ENCODE measurements at regions not wholly inside any gene's neighbourhood (a gene's known extent, or its start where the extent isn't known, plus 50 kb on each side); places are given as distances from the start of the nearest gene placed in this dataset.

GRCh38 chr16:11464241-11464640 lies 119.0 kb downstream of the RMI2 start:
- no peaks in the 10 kb centered on the region for H3K9me3 Mint-ChIP-seq (ENCODE audit: unreplicated experiment)
- TF ChIP-seq, protein P1, sequence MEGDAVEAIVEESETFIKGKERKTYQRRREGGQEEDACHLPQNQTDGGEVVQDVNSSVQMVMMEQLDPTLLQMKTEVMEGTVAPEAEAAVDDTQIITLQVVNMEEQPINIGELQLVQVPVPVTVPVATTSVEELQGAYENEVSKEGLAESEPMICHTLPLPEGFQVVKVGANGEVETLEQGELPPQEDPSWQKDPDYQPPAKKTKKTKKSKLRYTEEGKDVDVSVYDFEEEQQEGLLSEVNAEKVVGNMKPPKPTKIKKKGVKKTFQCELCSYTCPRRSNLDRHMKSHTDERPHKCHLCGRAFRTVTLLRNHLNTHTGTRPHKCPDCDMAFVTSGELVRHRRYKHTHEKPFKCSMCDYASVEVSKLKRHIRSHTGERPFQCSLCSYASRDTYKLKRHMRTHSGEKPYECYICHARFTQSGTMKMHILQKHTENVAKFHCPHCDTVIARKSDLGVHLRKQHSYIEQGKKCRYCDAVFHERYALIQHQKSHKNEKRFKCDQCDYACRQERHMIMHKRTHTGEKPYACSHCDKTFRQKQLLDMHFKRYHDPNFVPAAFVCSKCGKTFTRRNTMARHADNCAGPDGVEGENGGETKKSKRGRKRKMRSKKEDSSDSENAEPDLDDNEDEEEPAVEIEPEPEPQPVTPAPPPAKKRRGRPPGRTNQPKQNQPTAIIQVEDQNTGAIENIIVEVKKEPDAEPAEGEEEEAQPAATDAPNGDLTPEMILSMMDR (IDR thresholded peaks at IDR 0.05; ENCODE audit: unreplicated experiment), result no peak
- no peak overlapping the region for H3K4me3 Mint-ChIP-seq (ENCODE audit: unreplicated experiment)
- H3K27ac Mint-ChIP-seq (ENCODE audit: unreplicated experiment), result no peak overlapping the region
- H3K27me3 Mint-ChIP-seq (ENCODE audit: unreplicated experiment), result peaks cover 2% of the 10 kb centered on the region
- no peak for DNase-seq (ENCODE audit: low spot score)
- H3K36me3 Mint-ChIP-seq (ENCODE audit: low read depth, unreplicated experiment), result no peaks in the 10 kb centered on the region
- H3K4me1 Mint-ChIP-seq (ENCODE audit: unreplicated experiment), result no peaks in the 10 kb centered on the region

DNA sequence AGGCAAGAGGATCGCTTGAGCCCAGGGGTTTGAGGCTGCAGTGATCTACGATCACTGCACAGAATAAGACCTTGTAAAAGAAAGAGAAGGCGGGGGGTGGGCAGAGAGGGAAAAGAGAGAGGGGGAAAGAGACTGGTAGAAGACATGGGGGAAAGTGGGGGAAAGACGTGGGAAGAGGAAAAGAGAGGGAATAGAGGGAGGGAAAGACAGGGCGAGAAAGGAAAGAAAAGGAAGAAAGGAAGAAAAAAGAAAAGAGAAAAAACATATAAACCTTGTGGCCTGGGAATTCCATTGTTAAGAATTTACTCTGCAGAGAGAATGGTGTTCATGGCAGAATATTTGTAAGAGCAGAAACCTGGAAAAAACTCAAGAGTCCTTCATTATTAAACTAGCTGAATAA lies 120.4 kb downstream of the RMI2 start:
- DNase-seq (ENCODE audit: low spot score), result no peak
- Mint-ChIP-seq H3K4me3 (ENCODE audit: unreplicated experiment) (no peak overlapping the region), H3K36me3 (ENCODE audit: low read depth, unreplicated experiment) (no peaks in the 10 kb centered on the region), H3K27me3 (ENCODE audit: unreplicated experiment) (peaks cover 2% of the 10 kb centered on the region), H3K27ac (ENCODE audit: unreplicated experiment) (no peak overlapping the region), H3K9me3 (ENCODE audit: unreplicated experiment) (no peaks in the 10 kb centered on the region), H3K4me1 (ENCODE audit: unreplicated experiment) (no peaks in the 10 kb centered on the region)
- TF ChIP-seq, protein P1 (IDR thresholded peaks at IDR 0.05; ENCODE audit: unreplicated experiment), result no peak

GRCh38 chr16:11470676-11471415 lies 115.9 kb downstream of the LITAF start:
- Mint-ChIP-seq H3K4me1 (ENCODE audit: unreplicated experiment) (no peaks in the 10 kb centered on the region), H3K36me3 (ENCODE audit: low read depth, unreplicated experiment) (no peaks in the 10 kb centered on the region), H3K27ac (ENCODE audit: unreplicated experiment) (no peak overlapping the region), H3K9me3 (ENCODE audit: unreplicated experiment) (no peaks in the 10 kb centered on the region), H3K4me3 (ENCODE audit: unreplicated experiment) (no peak overlapping the region), H3K27me3 (ENCODE audit: unreplicated experiment) (peaks cover 3% of the 10 kb centered on the region)
- TF ChIP-seq, protein P1 (IDR thresholded peaks at IDR 0.05; ENCODE audit: unreplicated experiment), result no peak
- no peak for DNase-seq (ENCODE audit: low spot score)

- H3K9me3 Mint-ChIP-seq (ENCODE audit: unreplicated experiment), result no peaks in the 10 kb centered on the region
- no peaks in the 10 kb centered on the region for H3K36me3 Mint-ChIP-seq (ENCODE audit: low read depth, unreplicated experiment)
- H3K27ac Mint-ChIP-seq (ENCODE audit: unreplicated experiment), result no peak overlapping the region
- H3K27me3 Mint-ChIP-seq (ENCODE audit: unreplicated experiment), result peaks cover 3% of the 10 kb centered on the region
- TF ChIP-seq, protein P1 (IDR thresholded peaks at IDR 0.05; ENCODE audit: unreplicated experiment), result no peak
- no peak overlapping the region for H3K4me3 Mint-ChIP-seq (ENCODE audit: unreplicated experiment)
- DNase-seq (ENCODE audit: low spot score), result no peak
- H3K4me1 Mint-ChIP-seq (ENCODE audit: unreplicated experiment), result no peaks in the 10 kb centered on the region
These were observed 115.2 kb downstream of the LITAF start for GRCh38 chr16:11471548-11471947.

DNA sequence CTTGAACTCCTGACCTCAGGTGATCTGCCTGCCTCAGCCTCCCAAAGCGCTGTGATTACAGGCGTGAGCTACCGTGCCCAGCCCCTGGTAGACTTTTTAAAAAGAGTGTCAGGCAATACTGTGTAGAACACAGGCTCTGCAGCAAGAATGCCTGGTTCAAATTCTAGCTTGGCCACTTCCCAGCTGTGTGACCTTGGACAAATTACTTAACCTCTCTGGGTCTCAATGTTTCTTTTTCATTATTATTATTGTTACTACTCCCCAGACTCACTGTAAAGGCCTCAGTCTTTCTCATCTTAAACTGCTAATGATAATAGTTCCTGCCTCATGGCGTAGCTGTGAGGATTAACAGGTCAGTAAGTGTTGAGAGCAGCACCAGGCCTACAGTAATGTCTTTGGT lies 114.3 kb downstream of the LITAF start:
- Mint-ChIP-seq H3K4me1 (ENCODE audit: unreplicated experiment) (no peaks in the 10 kb centered on the region), H3K9me3 (ENCODE audit: unreplicated experiment) (no peaks in the 10 kb centered on the region), H3K27me3 (ENCODE audit: unreplicated experiment) (peaks cover 3% of the 10 kb centered on the region), H3K36me3 (ENCODE audit: low read depth, unreplicated experiment) (no peaks in the 10 kb centered on the region), H3K4me3 (ENCODE audit: unreplicated experiment) (no peak overlapping the region), H3K27ac (ENCODE audit: unreplicated experiment) (no peak overlapping the region)
- TF ChIP-seq, protein P1 (IDR thresholded peaks at IDR 0.05; ENCODE audit: unreplicated experiment), result no peak
- DNase-seq (ENCODE audit: low spot score), result no peak
